Stomach (tissue), 8 donors: ENCODE measurements at regions not wholly inside any gene's neighbourhood (a gene's known extent, or its start where the extent isn't known, plus 50 kb on each side); places are given as distances from the start of the nearest gene placed in this dataset.
A peak's percentile ranks its signal among the peaks of the same experiment; 100 is the strongest.

Source experiments
- DNase-seq, 2 donors: peaks; one replicate each; pipeline versions ENCODE4 v3.0.0 to v3.0.0-alpha.2; 2013 to 2019
- H3K27ac ChIP-seq, 5 donors: fragments of 200-600 bp in 4 of 5; sonication (generic) in 4 of 5; one replicate each; pipeline ENCODE4 v1.5.1; 2013 to 2019; ENCODE audit warnings: mild to moderate bottlenecking in 1 of 5, moderate library complexity in 1 of 5
- H3K27me3 ChIP-seq, 3 donors: fragments of 200-600 bp; sonication (generic); one replicate each; pipeline ENCODE4 v1.5.1; 2017 to 2019; ENCODE audit warnings: mixed run types in 1 of 3
- H3K36me3 ChIP-seq, 4 donors: fragments of 200-600 bp; sonication (generic); 1 replicate in 3 of 4; 2 replicates in 1 of 4; pipeline ENCODE4 v1.5.1; 2016 to 2019
- H3K4me1 ChIP-seq, 4 donors: fragments of 200-600 bp; sonication (generic); one replicate each; pipeline ENCODE4 v1.5.1; 2016 to 2019
- H3K4me3 ChIP-seq, 4 donors: fragments of 200-600 bp; sonication (generic) in 3 of 4; one replicate each; pipeline ENCODE4 v1.5.1; 2016 to 2019; ENCODE audit warnings: mild to moderate bottlenecking in 1 of 4
- H3K9me3 ChIP-seq, 4 donors: fragments of 200-600 bp; sonication (generic); one replicate each; pipeline ENCODE4 v1.5.1; 2016 to 2019
- EP300 ChIP-seq: sonication (generic); formaldehyde crosslinking; IDR thresholded peaks from one replicate; pipeline ENCODE4 v1.6.1; 2017; ENCODE audit warnings: antibody characterized with exemption
- POLR2A ChIP-seq, 4 donors: fragments of 450-650 bp; IDR thresholded peaks; one replicate each; pipeline ENCODE4 v1.6.1; 2016; ENCODE audit warnings: antibody characterized with exemption in 4 of 4, control low read depth in 2 of 4, mild to moderate bottlenecking in 1 of 4, moderate library complexity in 1 of 4
- POLR2AphosphoS5 ChIP-seq, 3 donors: sonication (generic); formaldehyde crosslinking; IDR thresholded peaks; one replicate each; pipeline ENCODE4 v1.6.1; 2016; ENCODE audit warnings: antibody characterized with exemption in 3 of 3
- WGBS, 5 donors: extraction: QIAGEN DNeasy Blood & Tissue Kit in 3 of 5; methylation state at CpG; one replicate each; pipeline versions ENCODE4 v1.1.5 to v1.1.7; 2013 to 2018; 5-methylcytosine and 5-hydroxymethylcytosine counted together
- intact Hi-C: fragments of 100-400 bp; cut with DNase I; formaldehyde crosslinking; loops from one replicate; pipeline ENCODE4 v1.15.1; 2023; ENCODE audit warnings: low total_unique reads
- TF ChIP-seq, protein P1 (sequence below), 7 experiments: fragments of 450-650 bp in 4 of 7; fragments of 200-600 bp in 3 of 7; sonication (generic) in 3 of 7; IDR thresholded peaks; one replicate each; pipeline ENCODE4 v1.5.1; 2016 to 2019; ENCODE audit warnings: antibody characterized with exemption in 7 of 7, control low read depth in 2 of 7, mild to moderate bottlenecking in 1 of 7
- donor health status: healthy with polysubstance abuse.
- donor health status: Bipolar disorder and iron deficiency.
- donor health status: healthy.

DNA sequence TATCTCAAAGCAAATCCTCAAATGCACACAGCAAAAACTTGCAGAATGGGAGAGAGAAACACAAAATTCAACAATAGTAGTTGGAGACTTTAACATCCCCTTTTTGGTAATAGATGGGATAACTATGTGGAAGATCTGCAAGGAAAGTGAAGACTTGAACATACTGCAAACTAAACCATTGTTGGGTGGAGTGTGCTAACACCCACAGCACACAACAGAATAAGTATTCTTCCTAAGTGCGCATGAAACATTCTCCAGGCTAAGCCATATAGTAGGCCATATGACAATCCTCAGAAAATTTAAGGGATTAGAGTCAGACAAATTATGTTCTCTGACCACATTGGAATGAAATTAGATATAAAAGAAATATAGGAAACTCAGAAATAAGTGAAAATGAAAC is 230.6 kb downstream of the FBXO15 start:
- WGBS, 5 donors, result 85 to 100% (median 97%) methylated on average over 1 of the region's 1 CpG
- Histone ChIP-seq H3K36me3 (no peaks in the 10 kb centered on the region), H3K27me3 (no peaks in the 10 kb centered on the region), H3K4me3 (no peak overlapping the region), H3K4me1 (no peaks in the 10 kb centered on the region), H3K9me3 (no peaks in the 10 kb centered on the region), H3K27ac (no peak overlapping the region)
- intact Hi-C loops, result no loop called here
- no peak for DNase-seq
- TF ChIP-seq EP300 (no peak), POLR2A (IDR thresholded peaks at IDR 0.05) (no peak), POLR2AphosphoS5 (IDR thresholded peaks at IDR 0.05) (no peak)
- TF ChIP-seq, protein P1, sequence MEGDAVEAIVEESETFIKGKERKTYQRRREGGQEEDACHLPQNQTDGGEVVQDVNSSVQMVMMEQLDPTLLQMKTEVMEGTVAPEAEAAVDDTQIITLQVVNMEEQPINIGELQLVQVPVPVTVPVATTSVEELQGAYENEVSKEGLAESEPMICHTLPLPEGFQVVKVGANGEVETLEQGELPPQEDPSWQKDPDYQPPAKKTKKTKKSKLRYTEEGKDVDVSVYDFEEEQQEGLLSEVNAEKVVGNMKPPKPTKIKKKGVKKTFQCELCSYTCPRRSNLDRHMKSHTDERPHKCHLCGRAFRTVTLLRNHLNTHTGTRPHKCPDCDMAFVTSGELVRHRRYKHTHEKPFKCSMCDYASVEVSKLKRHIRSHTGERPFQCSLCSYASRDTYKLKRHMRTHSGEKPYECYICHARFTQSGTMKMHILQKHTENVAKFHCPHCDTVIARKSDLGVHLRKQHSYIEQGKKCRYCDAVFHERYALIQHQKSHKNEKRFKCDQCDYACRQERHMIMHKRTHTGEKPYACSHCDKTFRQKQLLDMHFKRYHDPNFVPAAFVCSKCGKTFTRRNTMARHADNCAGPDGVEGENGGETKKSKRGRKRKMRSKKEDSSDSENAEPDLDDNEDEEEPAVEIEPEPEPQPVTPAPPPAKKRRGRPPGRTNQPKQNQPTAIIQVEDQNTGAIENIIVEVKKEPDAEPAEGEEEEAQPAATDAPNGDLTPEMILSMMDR (IDR thresholded peaks at IDR 0.05), result no peak

DNA sequence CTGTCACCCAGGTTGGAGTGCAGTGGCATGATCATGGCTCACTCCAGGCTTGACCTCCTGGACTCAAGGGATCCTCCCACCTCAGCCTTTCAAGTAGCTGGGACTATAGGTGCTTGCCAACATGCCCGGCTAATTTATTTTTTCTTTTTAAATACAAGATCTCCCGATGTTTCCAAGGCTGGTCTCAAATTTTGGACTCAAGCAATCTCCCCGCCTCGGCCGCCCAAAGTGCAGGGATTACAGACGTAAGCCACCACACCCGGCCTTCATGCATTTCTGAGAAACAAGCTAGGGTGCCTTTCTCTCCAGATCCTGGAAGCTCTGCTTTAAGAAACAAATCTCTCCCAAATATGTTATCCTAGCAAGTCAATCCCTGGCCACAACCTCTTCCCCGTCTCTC is 234.1 kb downstream of the FBXO15 start:
- TF ChIP-seq EP300 (no peak), POLR2AphosphoS5 (IDR thresholded peaks at IDR 0.05) (no peak), POLR2A (IDR thresholded peaks at IDR 0.05) (no peak)
- TF ChIP-seq, protein P1 (IDR thresholded peaks at IDR 0.05), result no peak
- no peaks in the 10 kb centered on the region for H3K27me3 ChIP-seq
- no peaks in the 10 kb centered on the region for H3K36me3 ChIP-seq
- DNase-seq, result no peak
- no peaks in the 10 kb centered on the region for H3K4me1 ChIP-seq
- intact Hi-C loops, result no loop called here
- no peaks in the 10 kb centered on the region for H3K9me3 ChIP-seq
- no peak overlapping the region for H3K4me3 ChIP-seq
- WGBS, 5 donors, result 80 to 89% (median 85%) methylated on average over 8 of the region's 8 CpGs
- H3K27ac ChIP-seq, result no peak overlapping the region

DNA sequence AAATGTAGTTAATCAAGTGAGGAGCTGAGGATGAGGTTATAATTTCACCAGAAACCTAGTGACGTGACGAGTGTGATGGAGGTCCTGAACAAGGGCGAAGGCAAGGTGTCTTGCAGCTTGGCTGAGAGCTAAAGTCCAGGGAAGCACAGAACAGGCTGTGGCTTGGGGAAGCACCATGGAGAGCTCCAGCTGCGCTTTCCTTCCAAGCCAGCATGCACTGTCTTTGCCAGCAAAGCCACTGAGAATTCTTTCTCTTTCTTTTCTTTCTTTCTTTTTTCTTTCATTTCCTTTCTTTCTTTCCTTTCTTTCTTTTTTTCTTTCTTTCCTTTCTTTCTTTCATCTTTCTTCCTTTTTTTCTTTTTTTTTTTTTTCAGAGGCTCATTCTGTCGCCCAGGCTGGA is 239.3 kb downstream of the FBXO15 start:
- no peaks in the 10 kb centered on the region for H3K9me3 ChIP-seq
- 43 to 53% (median 45%) methylated on average over 5 of the region's 5 CpGs for WGBS, 5 donors
- no peaks in the 10 kb centered on the region for H3K4me1 ChIP-seq
- TF ChIP-seq POLR2A (IDR thresholded peaks at IDR 0.05), result no peak
- no peak for TF ChIP-seq EP300
- TF ChIP-seq POLR2AphosphoS5 (IDR thresholded peaks at IDR 0.05), result no peak
- TF ChIP-seq, protein P1 (IDR thresholded peaks at IDR 0.05), result no peak
- DNase-seq, result peak in 1 of 2 donors; percentile 64
- H3K36me3 ChIP-seq, result no peaks in the 10 kb centered on the region
- H3K4me3 ChIP-seq, result no peak overlapping the region
- peaks cover 0 to 4% (median 0%) of the 10 kb centered on the region in 3 donors for H3K27me3 ChIP-seq
- intact Hi-C loops, result no loop called here
- H3K27ac ChIP-seq, result no peak overlapping the region

DNA sequence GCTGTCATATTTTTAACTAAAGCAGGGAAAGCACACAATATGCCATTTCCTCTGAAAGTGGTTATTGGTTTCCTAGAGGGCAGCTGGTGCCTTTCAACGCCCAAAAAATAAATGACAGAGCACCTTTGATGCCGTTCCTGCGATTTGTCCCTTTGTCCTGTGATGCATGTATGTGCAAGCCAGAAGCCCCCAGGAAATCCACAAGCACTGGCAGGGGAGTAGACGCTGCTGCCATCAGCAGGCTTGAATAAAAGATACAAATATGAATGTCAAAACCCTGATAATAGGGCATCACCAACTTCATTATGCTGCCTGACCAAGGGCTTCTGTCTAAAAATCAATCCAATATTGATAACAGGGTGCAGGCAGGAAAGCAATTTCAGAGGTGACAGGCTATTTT is 246.1 kb downstream of the FBXO15 start:
- TF ChIP-seq EP300 (no peak), POLR2AphosphoS5 (IDR thresholded peaks at IDR 0.05) (no peak), POLR2A (IDR thresholded peaks at IDR 0.05) (no peak)
- TF ChIP-seq, protein P1 (IDR thresholded peaks at IDR 0.05), result no peak
- Histone ChIP-seq H3K27me3 (peaks cover 0 to under 1% (median 0%) of the 10 kb centered on the region in 3 donors), H3K27ac (no peak overlapping the region), H3K9me3 (no peaks in the 10 kb centered on the region), H3K4me1 (no peaks in the 10 kb centered on the region), H3K36me3 (no peaks in the 10 kb centered on the region), H3K4me3 (no peak overlapping the region)
- intact Hi-C loops, result no loop called here
- no peak for DNase-seq
- 45 to 62% (median 51%) methylated on average over 4 of the region's 4 CpGs for WGBS, 5 donors
